ENCODE measurements at regions not wholly inside any gene's neighbourhood (a gene's known extent, or its start where the extent isn't known, plus 50 kb on each side); places are given as distances from the start of the nearest gene placed in this dataset.
"Not testable (repeated sequence)": the region's sequence is repeated elsewhere in the genome, so short reads cannot be mapped to it uniquely, and the experiment has no call there.

GRCh38 chr3:192968901-192969300 is 51.2 kb upstream of the MB21D2 start:
- FAIRE-seq; DNase-seq (ENCODE audit: low spot score in 2 of 2): not testable (repeated sequence)

DNA sequence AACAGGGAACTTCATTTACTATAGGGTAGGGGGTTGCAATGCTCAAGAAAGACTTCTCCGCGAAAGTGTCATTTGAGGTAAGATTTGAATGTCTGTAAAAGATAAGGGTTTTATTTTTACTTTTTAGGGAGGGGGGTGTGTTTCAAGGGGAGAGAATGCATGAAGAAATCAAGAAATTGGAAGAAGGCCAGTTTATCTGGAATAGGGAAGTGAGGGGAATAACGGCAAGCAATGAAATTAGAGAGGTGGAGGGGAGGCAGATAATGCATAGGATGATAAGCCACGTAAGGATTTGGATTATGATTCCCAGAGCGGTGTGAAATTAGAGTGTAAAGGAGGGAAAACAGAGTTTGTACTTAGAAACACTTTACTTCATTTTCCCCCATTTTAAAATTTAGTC is 63.0 kb upstream of the MB21D2 start:
- DNase-seq (ENCODE audit: low spot score in 2 of 2) = no peak
- FAIRE-seq = no peak

DNA sequence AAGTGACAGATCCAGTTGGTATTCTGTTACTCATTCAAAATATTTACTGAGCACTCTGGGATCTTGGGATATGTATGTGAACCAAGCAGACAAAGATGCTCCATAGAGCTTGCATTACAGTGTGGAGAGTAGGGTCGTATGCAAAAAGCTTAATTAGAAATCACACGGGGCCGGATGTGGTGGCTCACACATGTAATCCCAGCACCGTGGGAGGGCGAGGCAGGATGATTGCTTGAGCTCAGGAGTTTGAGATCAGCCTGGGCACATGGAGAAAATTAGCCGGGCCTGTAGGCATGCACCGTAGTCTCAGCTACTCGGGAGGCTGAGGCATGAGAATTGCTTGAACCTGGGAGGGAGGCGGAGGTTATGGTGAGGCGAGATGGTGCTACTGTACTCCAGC is 68.7 kb upstream of the MB21D2 start:
- DNase-seq (ENCODE audit: low spot score in 2 of 2) (no peak), FAIRE-seq (no peak)

- DNase-seq (ENCODE audit: low spot score in 2 of 2) (no peak), FAIRE-seq (no peak)
Measured at GRCh38 chr3:192991356-192991755, 73.7 kb upstream of the MB21D2 start.

DNA sequence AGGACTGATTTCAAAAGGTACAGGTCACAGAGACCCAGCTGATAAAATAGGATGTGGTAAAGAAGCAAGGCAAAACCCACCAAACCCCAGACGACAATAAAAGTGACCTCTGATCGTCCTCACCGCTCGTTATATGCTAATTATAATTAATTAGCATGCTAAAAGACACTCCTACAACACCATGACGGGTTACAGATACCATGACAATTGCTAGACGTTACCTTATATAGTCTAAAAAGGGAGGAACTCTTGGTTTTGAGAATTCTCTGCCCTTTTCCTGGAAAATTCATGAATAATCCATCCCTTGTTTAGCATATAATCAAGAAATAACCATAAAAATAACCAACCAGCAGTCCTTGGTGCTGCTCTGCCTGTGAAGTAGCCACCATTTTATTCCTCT is 74.7 kb upstream of the MB21D2 start:
- DNase-seq (ENCODE audit: low spot score in 2 of 2) (no peak), FAIRE-seq (no peak)

- no peak for DNase-seq (ENCODE audit: low spot score in 2 of 2)
- FAIRE-seq = no peak
Measured at GRCh38 chr3:192993411-192993810, 75.8 kb upstream of the MB21D2 start.

- FAIRE-seq; DNase-seq (ENCODE audit: low spot score in 2 of 2): not testable (repeated sequence)
Measured at GRCh38 chr3:193001113-193001512, 83.5 kb upstream of the MB21D2 start.

DNA sequence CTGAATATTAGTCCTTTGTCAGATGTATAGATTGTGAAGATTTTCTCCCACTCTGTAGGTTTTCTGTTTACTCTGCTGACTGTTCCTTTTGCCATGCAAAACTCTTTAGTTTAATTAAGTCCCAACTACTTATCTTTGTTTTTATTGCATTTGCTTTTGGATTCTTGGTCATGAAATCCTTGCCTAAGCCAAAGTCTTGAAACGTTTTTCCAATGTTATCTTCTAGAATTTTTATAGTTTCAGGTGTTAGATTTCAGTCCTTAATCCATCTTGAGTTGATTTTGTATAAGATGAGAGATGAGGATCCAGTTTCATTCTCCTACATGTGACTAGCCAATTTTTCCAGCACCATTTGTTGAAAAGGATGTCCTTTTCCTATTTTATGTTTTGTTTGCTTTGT is 86.0 kb upstream of the MB21D2 start:
- not testable (repeated sequence) for DNase-seq (ENCODE audit: low spot score in 2 of 2); FAIRE-seq

- DNase-seq (ENCODE audit: low spot score in 2 of 2) (no peak), FAIRE-seq (no peak)
Measured at GRCh38 chr3:193008654-193009053, 91.0 kb upstream of the MB21D2 start.

DNA sequence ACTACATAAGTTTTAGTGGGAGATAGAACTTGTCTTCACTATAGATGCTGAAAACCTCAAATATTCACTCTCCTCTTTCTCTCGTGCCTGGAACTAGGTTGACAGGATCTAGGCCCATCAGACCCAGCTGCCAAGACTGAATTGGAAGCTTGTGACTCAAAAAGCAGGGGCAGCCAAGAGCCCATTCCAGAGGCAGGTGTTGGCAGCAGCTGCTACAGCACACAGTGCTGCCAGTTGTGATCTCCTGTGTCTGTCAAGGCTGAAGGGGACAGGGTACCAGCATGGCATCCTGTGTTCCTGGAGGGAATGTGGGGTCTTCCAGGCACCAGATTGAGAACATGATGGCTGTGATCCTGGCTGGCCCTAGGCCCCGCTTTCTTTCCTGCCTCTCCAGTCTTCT is 92.5 kb upstream of the MB21D2 start:
- FAIRE-seq = no peak
- DNase-seq (ENCODE audit: low spot score in 2 of 2) = no peak

GRCh38 chr3:193011958-193012357 is 94.3 kb upstream of the MB21D2 start:
- FAIRE-seq = no peak
- DNase-seq (ENCODE audit: low spot score in 2 of 2) = no peak

DNA sequence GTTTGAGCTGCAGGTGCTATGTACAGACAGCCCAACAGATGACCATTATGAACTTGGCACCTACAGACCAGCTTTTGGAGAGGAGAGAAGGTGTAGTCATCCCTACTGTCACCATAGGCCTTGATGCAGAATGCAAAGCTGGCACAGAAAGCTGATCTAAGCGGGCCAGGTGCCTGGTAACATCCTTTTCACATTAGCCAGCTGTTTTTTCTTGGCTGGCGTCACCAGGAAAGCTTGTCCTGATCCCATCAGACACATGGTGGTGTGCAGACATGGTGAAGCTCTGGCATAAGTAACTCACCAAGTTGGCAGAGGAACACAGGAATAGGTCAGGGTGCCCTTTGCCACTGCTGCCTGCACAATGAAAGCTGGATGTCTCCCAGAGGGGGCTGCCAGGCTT is 97.2 kb upstream of the MB21D2 start:
- DNase-seq (ENCODE audit: low spot score in 2 of 2) (no peak), FAIRE-seq (no peak)

DNA sequence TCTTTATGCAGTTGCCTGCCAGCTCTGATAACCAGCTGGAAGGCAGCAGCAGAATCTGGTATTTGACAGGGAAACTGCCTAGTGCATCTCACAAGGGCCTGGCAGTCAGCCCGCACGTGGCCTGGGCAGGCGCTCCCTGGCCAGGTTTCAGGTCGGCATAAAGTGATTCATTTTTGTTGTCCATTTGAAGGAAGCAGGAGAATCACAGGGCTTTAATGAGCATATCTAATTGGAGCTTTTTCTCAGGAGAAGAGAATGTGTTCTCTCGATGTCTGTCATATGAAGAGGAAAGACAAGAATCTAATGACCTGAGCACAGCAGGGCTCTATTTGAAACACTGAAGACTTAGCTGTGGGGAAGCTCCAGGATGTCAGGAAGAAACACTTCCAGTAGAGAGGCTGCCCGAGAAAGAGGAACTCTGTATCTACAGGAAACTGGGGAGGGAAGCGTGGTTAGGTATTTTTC is 98.8 kb upstream of the MB21D2 start:
- no peak for FAIRE-seq
- no peak for DNase-seq (ENCODE audit: low spot score in 2 of 2)

DNA sequence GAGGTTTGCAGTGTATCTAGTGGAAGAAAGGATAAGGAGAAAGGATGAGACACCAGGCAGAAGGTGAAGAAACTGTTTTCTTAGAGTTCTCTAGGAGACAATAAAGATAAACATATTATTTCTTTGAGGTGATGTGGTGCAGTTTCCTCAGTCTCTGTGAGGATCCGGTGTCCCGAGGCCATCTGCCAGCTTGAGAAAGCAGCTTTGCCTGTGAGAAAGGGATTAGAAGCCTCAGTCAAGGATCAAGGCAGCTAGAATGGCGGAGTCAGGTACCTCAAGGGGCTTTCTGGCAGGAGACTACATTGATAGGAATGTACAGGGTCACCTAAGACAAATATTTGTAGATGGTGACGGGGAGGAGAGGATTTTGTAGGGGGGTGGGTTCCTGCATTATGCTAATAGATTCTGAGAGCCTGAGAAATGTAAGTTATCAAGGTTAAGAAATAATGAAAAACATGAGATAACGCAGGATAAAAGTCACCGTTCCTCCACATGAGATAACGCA is 103.9 kb upstream of the MB21D2 start:
- FAIRE-seq (no peak), DNase-seq (ENCODE audit: low spot score in 2 of 2) (no peak)

- FAIRE-seq = no peak
- no peak for DNase-seq (ENCODE audit: low spot score in 2 of 2)
Measured at GRCh38 chr3:193023218-193023617, 105.6 kb upstream of the MB21D2 start.

DNA sequence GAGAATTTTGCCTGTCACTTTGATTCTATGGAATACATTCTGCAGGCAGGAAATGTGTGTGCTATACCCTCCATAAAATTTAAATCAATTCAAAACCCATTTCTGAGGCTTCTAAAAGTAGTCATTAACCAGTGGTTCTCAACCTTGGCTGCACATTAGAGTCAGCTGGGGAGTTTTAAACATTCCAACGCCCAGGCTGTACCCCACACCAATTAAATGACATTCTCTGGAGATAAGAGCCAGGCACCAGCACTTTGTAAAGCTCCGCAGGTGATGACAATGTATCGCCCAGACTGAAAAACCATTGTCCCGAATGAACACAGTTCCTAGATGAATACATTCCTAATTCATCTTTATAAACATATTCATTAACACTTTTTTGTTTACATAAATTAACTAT is 110.6 kb upstream of the MB21D2 start:
- no peak for DNase-seq (ENCODE audit: low spot score in 2 of 2)
- FAIRE-seq = no peak

DNA sequence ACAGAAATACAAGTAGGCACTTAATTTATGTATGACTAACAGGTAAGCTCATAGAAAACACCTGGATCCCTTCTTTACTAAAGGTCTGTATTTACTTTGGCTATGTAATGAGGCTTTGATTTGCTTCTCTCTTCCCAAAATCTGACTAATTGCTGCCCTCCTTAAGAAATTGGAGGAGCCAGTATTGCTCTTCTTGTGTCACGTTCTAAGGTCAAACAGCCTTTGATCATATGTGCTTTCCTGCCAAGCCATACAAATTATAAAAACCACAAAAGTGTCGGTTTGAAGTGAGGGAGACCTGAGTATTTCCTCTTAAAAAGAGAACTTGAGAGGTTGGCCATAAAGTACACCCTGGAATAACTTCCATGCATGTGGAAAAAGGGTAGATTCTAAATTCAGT is 112.1 kb upstream of the MB21D2 start:
- FAIRE-seq (no peak), DNase-seq (ENCODE audit: low spot score in 2 of 2) (no peak)

- DNase-seq (ENCODE audit: low spot score in 2 of 2) = no peak
- FAIRE-seq = no peak
Measured at GRCh38 chr3:193030276-193030675, 112.6 kb upstream of the MB21D2 start.

DNA sequence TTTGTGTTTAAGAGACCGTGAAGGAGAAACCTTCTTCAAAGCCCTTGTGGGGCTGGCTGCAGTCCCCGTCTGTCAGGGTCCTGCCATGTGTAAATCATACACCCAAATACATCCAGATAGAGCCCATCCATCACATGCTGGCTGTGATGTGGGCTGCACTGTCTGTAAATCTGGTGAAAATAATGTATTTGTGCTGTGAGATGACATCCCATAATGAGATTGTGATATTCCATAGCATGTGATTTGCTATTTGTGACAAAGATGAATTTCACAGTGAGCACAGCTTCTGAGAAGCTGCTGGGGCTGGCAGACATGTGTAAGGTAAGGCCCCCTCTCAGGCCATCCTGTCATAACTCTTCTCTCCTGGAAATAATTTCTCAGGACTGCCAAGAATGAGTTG is 114.3 kb upstream of the MB21D2 start:
- no peak for FAIRE-seq
- DNase-seq (ENCODE audit: low spot score in 2 of 2) = no peak

- FAIRE-seq = no peak
- DNase-seq (ENCODE audit: low spot score in 2 of 2) = no peak
Measured at GRCh38 chr3:193033226-193033780, 115.6 kb upstream of the MB21D2 start.

- not testable (repeated sequence) for DNase-seq (ENCODE audit: low spot score in 2 of 2); FAIRE-seq
Measured at GRCh38 chr3:193037828-193038227, 120.2 kb upstream of the MB21D2 start.

DNA sequence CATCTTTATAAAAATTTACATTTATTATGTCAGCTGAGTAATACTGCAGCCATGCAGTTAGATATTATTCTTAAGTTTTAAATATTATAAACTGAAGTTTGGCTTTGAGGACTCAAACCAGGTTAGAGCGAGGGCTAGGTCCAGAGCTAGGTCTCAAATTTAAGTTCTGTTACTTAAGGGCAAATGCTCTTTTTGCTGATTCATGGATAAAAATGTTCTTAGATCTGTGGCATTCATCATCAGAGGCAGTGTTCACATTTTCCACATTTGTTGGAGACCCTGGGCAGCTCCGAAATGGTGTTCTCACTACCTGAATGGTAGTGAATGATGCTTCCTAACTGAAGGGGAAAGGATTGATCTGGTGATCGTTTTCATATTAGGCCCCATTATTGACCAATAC is 121.4 kb upstream of the MB21D2 start:
- no peak for FAIRE-seq
- no peak for DNase-seq (ENCODE audit: low spot score in 2 of 2)
